SK-N-SH (cell line): ENCODE measurements at regions not wholly inside any gene's neighbourhood (a gene's known extent, or its start where the extent isn't known, plus 50 kb on each side); places are given as distances from the start of the nearest gene placed in this dataset.

Experiments used
- TF ChIP-seq, protein P1 (sequence below): IDR thresholded peaks from 2 replicates; pipeline ENCODE4 v1.6.1; 2012; ENCODE audit warnings: mild to moderate bottlenecking, low read depth, low read length, moderate library complexity
- TF ChIP-seq, protein P2 (sequence below): fragments of 200-600 bp; sonication (generic); IDR thresholded peaks from 2 replicates; pipeline ENCODE4 v1.6.1; 2017; ENCODE audit warnings: antibody characterized with exemption, mild to moderate bottlenecking, moderate library complexity

DNA sequence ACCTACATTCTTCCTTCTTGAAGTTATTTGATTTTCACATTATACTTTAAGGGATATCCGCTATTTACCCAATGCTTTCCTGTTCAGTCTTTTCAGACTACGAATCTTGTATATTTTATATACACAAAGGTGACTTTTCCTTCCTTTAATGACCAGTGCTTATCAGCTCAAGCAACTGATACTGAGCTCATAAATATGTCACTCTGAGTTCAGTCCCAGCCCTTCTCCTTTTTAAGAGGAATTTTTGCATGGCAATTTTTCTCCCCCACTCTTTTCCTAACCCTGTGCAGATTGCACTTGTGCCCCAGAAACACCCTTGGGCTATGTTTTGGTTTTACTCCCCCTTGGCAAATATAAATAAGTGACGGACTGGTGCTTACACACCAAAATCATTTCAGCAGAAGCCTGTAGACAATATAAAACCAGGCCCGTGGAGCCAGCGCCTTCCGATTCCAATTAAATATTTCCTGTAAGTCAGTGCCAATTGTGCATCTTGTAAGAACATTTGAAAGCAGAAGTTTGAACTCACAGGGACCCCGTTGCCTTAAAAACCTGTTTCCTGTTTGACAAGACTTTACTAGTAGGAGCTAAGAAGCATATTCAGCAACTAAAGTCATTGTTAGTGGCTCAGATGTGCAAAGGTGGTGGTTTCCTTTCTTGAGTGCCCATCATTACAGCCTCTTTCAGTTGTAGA lies 66.3 kb upstream of the GATA6 start:
- TF ChIP-seq, protein P1, sequence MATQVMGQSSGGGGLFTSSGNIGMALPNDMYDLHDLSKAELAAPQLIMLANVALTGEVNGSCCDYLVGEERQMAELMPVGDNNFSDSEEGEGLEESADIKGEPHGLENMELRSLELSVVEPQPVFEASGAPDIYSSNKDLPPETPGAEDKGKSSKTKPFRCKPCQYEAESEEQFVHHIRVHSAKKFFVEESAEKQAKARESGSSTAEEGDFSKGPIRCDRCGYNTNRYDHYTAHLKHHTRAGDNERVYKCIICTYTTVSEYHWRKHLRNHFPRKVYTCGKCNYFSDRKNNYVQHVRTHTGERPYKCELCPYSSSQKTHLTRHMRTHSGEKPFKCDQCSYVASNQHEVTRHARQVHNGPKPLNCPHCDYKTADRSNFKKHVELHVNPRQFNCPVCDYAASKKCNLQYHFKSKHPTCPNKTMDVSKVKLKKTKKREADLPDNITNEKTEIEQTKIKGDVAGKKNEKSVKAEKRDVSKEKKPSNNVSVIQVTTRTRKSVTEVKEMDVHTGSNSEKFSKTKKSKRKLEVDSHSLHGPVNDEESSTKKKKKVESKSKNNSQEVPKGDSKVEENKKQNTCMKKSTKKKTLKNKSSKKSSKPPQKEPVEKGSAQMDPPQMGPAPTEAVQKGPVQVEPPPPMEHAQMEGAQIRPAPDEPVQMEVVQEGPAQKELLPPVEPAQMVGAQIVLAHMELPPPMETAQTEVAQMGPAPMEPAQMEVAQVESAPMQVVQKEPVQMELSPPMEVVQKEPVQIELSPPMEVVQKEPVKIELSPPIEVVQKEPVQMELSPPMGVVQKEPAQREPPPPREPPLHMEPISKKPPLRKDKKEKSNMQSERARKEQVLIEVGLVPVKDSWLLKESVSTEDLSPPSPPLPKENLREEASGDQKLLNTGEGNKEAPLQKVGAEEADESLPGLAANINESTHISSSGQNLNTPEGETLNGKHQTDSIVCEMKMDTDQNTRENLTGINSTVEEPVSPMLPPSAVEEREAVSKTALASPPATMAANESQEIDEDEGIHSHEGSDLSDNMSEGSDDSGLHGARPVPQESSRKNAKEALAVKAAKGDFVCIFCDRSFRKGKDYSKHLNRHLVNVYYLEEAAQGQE, result no peak
- TF ChIP-seq, protein P2, sequence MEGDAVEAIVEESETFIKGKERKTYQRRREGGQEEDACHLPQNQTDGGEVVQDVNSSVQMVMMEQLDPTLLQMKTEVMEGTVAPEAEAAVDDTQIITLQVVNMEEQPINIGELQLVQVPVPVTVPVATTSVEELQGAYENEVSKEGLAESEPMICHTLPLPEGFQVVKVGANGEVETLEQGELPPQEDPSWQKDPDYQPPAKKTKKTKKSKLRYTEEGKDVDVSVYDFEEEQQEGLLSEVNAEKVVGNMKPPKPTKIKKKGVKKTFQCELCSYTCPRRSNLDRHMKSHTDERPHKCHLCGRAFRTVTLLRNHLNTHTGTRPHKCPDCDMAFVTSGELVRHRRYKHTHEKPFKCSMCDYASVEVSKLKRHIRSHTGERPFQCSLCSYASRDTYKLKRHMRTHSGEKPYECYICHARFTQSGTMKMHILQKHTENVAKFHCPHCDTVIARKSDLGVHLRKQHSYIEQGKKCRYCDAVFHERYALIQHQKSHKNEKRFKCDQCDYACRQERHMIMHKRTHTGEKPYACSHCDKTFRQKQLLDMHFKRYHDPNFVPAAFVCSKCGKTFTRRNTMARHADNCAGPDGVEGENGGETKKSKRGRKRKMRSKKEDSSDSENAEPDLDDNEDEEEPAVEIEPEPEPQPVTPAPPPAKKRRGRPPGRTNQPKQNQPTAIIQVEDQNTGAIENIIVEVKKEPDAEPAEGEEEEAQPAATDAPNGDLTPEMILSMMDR, result no peak
